HG03565 (cell line): ENCODE measurements at regions not wholly inside any gene's neighbourhood (a gene's known extent, or its start where the extent isn't known, plus 50 kb on each side); places are given as distances from the start of the nearest gene placed in this dataset.
"Not testable (repeated sequence)": the region's sequence is repeated elsewhere in the genome, so short reads cannot be mapped to it uniquely, and the experiment has no call there.

Experiments
- ATAC-seq: cut with Tn5 transposase; IDR thresholded peaks from one replicate; pipeline ENCODE4 v1.9.1; 2021; ENCODE audit warnings: mild to moderate bottlenecking, moderate library complexity; ENCODE audit not compliant: unreplicated experiment

DNA sequence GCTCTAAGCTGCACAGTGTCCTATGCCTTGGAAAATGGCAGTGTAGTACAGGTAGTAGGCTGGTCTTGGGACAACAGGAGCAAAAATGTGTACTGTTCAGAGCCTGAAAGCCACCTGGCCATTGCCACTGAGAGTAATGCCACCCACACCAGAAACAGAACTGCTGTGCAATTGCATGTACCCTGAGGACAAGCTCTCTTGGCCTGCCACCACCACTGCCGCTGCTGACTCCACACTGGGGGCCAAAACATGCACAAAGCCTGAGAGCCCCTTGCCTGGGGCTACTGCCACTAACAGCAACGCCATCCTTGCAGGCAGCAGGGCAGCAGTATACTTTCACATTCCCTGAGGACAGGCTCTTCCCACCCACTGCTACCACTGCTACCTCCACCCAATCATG is 251.9 kb upstream of the CDH12 start:
- ATAC-seq = no peak

- no peak for ATAC-seq
Measured at GRCh38 chr5:23103566-23103965, 250.4 kb upstream of the CDH12 start.

DNA sequence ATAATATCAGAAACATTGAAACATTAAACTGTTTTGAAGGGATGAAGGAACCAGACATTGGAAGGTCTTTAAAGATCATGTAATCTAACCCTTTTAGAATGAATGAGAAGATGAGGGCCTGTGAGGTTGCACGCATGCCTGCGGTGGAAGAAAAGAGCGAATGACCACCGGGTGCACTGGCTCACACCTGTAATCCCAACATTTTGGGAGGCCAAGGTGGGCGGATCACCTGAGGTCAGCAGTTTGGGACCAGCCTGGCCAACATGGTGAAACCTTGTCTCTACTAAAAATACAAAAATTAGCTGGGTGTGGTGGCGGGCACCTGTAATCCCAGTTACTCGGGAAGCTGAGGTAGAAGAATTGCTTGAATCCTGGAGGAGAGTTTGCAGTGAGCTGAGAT is 242.3 kb upstream of the CDH12 start:
- ATAC-seq = not testable (repeated sequence)

DNA sequence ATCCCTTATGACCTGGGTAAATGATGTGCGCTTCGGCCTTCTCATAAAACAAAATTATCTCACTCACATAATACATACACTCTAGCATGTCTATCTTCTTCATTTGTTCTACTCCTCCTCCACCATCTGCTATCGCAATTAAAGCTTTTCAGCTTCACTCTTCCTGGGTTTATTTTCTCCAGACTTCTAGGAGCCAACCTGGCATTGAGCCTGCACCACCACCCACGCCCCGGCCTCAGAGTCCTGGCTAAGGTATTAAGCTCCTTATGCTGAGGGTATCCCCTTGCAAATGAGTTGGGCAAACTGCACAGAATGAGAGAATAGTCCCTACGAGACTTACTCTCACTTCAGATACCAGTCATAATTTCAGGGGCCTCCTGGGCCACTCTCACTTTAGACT is 236.1 kb upstream of the CDH12 start:
- ATAC-seq = no peak

GRCh38 chr5:23084815-23085214 is 231.7 kb upstream of the CDH12 start:
- ATAC-seq = no peak

DNA sequence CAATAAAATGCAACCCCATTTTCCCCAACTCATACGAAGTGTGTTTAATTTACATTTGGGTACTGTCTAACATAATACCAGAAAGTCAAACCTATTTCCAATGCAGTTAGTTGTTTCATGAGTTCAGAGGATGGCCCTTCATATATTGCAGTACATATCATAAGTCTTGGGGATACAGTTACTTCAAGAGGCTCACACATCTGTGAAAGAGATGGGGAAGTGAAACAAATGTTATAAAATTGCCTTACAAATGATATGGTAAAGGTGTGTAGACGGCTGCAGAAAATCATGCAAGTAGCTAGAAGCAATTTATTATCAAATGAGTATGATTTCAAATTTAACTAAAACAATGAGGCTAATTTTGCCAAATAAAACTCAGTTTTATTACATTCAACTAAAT is 219.0 kb upstream of the CDH12 start:
- peak; percentile 78 for ATAC-seq

DNA sequence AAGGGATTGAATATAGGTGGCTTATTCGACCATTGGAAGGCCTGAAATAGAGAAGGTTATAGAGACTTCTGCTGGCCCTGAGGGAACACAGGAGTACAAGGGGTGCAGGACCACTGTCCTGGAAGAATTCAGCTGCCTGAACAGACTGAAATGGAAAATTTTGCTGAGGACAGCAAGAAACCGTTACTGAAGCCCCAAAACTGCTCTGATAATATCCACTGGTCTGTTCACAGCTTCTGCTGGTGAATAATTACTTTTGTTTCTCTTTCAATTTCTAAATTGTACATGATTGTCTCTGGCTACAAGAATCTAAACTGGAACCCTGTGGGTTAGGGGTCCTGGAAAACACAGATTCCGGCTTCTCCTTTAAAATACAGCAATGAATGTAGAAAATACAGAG is 218.5 kb upstream of the CDH12 start:
- ATAC-seq = no peak

- ATAC-seq = no peak
Measured at GRCh38 chr5:23064710-23065109, 211.6 kb upstream of the CDH12 start.

GRCh38 chr5:23053846-23054245 is 200.7 kb upstream of the CDH12 start:
- ATAC-seq = no peak

DNA sequence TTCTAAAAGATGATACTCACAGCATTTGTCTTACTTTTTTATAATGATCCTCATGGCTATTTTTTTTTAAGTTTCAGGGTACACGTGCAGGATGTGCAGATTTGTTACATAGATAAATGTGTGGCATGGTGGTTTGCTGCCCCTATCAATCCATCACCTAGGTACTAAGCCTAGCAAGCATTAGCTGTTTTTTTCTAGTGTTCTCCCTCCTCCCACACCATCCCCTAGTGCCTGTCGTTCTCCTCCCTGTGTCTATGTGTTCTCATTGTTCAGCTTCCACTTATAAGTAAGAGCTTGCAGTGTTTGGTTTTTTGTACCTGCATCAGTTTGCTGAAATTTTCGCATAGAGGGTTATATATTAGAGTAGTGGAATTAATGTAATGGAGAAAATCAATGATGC is 189.1 kb upstream of the CDH12 start:
- ATAC-seq = no peak

- no peak for ATAC-seq
Measured at GRCh38 chr5:23035555-23036090, 182.5 kb upstream of the CDH12 start.

DNA sequence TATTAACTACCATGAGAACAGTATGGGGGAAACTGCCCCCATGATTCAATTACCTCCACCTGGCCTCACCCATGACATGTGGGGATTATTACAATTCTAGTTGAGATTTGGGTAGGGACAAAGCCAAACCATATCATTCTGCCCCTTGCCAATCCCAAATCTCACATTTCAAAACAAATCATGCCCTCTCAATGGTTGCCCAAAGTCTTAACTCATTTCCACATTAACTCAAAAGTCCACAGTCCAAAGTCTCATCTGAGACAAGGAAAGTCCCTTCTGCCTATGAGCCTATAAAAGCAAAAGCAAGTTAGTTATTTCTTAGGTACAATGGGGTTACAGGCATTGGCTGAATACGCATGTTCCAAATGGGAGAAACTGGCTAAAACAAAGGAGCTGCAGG is 180.7 kb upstream of the CDH12 start:
- no peak for ATAC-seq

DNA sequence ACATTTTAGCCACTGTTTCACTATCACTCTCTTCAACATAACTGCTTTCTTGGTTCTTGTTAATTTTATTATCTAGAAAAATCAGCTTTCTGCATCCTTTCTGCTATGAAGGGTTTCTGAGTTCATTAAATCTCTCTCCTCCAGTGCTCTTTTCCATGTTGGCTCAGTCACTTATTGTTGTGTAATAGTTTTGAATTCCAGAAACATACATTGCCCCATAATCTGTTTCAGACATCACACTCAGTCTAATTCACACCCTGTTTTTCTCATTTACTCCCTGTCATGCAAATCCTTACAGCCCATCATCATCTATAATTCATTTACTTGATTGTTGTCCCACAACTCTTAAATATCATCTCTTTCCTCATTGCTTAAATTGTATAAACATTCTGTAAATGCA is 176.1 kb upstream of the CDH12 start:
- ATAC-seq = no peak

GRCh38 chr5:23028445-23029021 is 175.4 kb upstream of the CDH12 start:
- no peak for ATAC-seq

DNA sequence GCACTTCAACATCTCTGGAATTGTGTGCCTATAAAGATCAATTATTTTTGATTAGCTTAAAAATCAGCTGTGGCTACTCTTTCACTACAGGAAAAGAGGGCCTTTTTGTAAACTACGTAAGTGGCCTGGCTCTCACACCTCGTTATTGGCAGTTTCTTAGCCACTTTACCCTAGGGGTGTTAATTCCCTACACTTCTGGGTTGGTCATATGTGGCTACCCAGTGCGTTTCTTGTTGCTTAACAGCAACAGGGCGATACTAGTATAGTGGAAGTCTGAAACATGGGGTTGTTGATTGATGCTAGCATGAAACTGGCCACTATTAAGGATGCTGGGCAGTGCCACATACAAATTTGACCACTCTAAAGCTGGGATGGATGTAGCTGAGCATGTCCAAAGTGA is 174.7 kb upstream of the CDH12 start:
- no peak for ATAC-seq

DNA sequence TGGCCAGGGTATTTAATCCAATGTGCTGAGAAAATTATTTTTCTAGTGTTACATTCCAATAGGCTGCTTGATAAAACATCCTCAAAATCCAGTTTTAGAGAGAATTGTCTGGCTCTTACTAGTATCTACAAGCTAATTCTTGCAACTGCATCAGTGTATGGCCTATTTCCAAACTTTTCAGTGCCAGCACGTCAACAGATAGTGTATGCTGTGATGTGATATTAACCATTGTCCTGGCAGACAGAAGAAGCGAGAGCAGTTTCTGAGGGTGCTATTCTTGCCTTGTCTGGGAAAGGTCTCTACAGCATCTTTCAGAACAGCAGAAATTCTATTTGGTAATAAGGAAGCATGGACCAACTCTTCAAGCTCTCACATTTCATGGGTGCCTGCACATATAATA is 174.2 kb upstream of the CDH12 start:
- ATAC-seq = no peak

DNA sequence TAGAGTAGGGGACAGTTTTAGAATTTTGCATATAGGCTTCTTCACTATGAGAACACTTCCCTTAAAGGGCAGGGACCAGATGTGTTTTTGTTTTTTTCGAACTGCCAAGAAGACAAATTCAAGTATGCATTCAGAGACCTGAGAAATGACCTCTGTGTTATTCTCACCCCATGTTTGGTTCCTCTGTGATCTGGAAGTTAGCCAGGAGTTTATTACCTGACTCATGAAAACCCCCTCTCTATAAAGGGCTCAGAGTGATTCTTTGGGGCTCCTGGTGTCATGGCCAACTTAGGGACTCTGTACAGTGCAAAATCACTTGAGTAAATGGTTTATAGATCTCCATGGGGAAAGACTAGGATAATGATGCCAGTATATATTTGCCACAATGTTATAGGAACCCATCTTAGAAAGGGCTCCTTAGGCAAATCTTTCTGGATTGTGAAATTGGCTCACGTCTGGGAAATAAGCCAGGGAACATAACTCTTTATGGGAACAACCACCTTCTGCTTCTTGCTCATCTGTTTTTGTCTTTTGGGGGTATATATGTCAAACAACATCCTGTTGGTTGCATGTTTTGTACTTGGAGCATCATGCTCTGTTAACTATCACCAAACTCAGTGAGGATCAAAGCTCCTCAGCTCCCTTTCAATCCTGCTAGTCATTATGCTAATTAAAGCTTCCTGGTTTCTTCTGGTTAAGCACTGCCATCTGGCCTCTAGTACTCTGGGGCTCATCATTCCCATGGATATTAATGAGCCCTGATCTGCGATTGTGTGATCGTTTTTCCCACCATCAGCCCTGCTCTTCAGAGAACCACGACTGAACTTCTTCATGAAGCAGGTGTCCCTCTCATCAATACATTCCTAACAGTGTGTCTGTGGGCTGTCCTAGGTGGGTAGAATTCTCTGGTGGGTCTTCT is 173.4 kb upstream of the CDH12 start:
- no peak for ATAC-seq

DNA sequence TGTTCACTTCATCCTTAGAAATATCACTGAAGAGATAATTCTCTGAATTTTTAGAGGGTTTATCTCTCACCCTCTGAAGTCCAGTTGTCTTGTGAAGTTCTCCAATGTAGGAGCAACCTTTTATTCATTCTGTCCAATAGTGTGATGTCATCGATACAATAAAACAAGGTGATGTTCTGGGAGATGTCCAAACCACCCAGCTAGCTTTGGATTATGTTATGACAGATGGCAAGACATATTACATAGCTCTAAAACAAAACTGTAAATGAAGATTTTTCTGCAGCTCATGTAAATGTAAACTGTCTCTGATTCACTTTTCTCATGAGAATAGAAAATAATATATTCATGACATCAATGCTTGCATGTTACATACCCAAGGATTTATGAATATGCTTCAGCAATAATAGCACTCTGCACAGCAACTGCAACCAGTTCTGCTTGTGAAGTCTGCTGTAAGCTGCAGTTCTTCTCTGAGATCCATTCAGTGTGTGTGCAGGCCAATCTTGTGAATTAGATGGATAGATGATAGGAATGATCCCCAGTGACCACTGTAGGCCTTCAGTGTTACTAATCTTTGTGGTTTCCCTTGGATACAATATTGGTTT is 172.6 kb upstream of the CDH12 start:
- no peak for ATAC-seq

- no peak for ATAC-seq
Measured at GRCh38 chr5:23024470-23024869, 171.3 kb upstream of the CDH12 start.

DNA sequence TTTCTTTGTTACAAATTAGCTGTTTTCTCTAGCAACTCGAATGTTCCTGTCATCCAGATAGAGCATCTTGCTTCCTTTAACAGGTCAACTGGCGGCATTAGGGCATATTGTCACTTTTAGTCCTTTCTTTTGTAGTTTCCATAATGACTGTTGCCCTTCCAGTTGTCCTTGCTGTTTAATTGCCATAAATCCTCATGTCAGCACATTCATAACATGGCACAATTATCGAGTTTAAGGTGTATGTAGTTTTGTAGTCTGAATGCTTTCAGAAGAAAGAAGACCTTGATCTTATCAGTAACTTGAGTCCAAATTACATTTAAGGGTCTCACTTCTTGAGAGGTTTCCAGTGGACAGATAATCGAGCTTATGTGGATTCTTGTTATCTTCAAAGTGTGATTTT is 161.7 kb upstream of the CDH12 start:
- no peak for ATAC-seq

DNA sequence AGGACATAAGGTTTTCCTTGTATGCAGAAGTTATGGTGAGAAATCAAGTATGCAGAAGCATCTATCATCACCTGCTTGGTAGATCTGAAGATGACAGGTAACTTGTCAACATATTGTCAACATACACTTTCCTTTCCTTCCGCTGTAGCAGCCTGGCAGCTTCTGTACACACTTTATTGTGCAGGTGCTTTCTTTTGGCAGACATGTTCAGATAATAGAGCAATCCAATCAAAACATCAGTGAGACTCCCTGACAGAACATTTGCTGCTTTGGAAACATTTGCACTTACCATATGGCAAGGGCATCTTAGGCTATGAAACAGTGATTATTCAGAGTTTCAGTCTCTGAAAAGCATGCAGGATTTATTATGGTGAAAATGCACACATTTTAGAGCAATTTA is 161.1 kb upstream of the CDH12 start:
- no peak for ATAC-seq
